Adrenal gland (tissue), 5 donors: ENCODE measurements at regions not wholly inside any gene's neighbourhood (a gene's known extent, or its start where the extent isn't known, plus 50 kb on each side); places are given as distances from the start of the nearest gene placed in this dataset.

Experiments used
- CTCF ChIP-seq, 6 experiments: fragments of 450-650 bp in 4 of 6; fragments of 200-600 bp in 2 of 6; sonication (generic) in 1 of 6; IDR thresholded peaks; 1 replicate in 5 of 6; 2 replicates in 1 of 6; pipeline versions ENCODE4 v1.5.1 to v1.8.0; 2016 to 2021; ENCODE audit warnings: antibody characterized with exemption in 6 of 6, mild to moderate bottlenecking in 2 of 6, moderate library complexity in 1 of 6
- POLR2A ChIP-seq, 2 donors: fragments of 450-650 bp; IDR thresholded peaks; one replicate each; pipeline ENCODE4 v1.6.1; 2017; ENCODE audit warnings: antibody characterized with exemption in 2 of 2, mild to moderate bottlenecking in 2 of 2, moderate library complexity in 1 of 2
- donor health status: DM: no; HTN: no; CAD: no.

GRCh38 chr4:144366425-144366824 is 225.9 kb upstream of the GYPA start:
- TF ChIP-seq CTCF (IDR thresholded peaks at IDR 0.05) = no peak
- TF ChIP-seq POLR2A (IDR thresholded peaks at IDR 0.05) = no peak
